HG03139 (cell line): ENCODE measurements at regions not wholly inside any gene's neighbourhood (a gene's known extent, or its start where the extent isn't known, plus 50 kb on each side); places are given as distances from the start of the nearest gene placed in this dataset.

Experiments used
- ATAC-seq: cut with Tn5 transposase; IDR thresholded peaks from one replicate; pipeline ENCODE4 v1.9.1; 2021; ENCODE audit not compliant: unreplicated experiment

DNA sequence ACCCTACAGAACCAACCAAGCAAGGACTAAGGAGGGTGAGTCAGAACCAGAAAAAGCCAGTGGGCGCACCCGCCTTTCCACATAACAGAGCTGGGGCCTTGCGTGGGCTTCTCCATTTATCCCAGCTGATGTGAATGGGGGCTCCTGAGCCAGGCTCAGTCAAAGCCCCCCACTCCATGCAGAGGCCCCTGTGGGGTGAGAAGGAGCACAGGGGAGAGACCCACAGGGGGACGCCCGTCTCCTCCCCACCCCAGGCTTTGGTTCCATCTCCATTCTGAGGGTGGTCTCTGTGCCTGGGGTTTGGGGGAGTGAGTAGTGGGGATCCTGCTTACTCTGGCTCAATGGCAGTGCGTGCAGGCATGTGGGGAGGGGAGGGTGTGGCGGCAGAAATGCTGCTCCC lies 210.1 kb upstream of the TNRC6C start:
- no peak for ATAC-seq

DNA sequence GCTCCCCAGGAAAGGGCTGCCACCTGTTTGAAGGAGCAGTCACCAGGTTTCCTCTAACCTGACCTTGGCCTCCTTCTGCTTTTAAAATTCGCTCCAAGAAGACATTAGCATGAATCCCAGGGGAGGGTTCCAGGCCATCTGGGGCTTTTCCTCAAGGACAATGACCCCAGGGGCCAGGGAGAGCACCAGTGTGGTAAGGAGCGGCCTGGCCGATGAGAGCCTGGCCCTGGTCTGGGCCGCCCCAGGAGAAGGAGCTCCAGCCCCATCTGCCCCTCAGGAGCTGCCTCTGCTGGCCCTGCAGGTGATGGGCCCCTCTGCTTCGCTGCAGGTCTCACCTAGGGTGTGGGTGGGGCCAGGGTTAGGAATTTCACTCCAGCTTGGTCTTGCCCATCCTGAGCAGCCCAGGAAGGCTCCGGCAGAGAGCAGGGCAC lies 209.2 kb upstream of the TNRC6C start:
- no peak for ATAC-seq

DNA sequence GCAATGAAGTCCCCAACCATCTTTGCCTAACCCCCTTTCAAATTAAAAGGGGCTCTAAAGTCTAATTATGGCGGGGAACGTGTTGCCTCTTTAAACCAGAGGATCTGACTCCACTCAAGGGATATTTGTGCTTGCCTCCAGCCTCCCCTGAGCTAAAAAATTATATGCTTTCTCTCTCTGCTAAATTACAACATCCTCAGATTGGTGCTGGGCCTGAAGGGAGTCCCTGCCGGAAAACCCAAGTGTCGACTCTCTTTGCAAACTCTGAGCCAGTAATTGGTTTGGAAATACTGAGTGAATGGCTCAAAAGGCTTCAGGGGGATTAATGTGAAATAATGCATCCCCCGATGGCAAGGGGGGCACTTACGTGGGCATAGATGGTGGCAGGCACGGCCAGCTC lies 208.5 kb upstream of the TNRC6C start:
- ATAC-seq, result no peak

DNA sequence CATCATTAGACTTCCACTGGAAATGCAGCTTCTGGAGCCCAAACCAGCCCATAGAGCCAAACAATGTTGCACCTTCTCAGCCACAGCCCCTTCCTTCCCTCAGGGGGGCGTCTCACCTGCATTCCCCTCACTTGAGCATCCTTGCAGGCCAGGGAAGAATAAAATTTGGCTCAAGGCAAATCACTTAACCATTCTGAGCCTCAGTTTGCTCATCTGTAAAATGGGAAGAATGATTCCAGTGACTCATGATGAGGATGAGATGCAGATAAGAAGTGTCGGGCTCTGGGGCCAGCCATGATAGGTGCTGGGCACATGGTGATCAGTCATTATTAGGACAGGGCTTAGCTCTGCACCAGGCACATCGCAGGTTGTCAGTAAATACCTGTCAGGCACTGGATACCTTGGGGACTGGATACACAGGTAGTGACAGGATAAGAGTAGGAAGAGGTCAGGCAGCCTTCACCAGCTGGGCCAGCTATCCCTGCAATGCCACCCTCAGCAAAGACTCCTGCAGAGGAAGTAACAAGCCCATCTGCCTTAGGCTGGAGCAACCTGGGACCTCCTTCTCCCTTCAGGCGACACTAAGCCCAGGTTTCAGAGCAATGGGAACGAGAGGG lies 208.0 kb upstream of the TNRC6C start:
- ATAC-seq, result no peak

DNA sequence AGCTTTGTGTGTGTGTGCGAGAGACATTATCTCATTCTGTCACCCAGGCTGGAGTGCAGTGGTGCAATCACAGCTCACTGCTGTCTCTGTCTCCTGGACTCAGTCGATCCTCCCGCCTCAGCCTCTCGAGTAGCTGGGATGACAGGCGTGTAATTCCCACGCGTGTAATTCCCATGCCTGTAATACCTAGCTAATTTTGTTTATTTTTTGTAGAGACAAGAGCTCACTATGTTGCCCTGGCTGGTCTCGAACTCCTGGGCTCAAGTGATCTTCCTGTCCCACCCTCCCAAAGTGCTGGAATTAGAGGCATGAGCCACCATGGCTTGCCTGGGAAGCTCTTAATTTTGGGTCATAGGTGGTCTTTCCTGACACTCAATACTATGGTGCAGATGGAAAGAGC lies 205.3 kb upstream of the TNRC6C start:
- ATAC-seq, result no peak

DNA sequence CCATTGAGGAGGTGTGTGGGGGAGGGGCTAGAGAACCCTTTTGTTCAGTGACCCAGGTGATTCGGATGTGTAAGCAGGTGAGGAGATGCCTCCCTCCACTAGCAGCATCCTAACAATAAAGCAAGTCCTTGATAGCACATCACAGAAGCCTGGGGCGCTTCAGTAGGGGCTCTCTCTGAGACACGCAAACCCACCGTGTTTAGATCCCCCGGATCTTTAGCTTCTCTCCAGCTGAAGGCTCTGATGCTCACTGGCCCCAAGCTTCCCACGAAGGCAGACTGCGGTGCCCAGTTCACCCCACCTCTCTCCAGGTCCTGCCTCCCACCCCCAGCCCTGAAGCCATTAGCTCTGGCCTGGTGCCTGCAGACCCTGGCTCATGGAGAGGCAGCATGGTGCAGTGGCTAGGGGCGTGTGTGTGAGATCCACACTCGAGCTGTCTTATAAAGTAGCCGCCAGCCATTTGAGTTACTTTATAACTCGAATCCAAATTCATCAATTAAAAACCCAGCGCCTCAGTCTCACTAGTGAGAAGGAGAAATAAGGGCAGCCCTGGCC lies 204.7 kb upstream of the TNRC6C start:
- no peak for ATAC-seq

DNA sequence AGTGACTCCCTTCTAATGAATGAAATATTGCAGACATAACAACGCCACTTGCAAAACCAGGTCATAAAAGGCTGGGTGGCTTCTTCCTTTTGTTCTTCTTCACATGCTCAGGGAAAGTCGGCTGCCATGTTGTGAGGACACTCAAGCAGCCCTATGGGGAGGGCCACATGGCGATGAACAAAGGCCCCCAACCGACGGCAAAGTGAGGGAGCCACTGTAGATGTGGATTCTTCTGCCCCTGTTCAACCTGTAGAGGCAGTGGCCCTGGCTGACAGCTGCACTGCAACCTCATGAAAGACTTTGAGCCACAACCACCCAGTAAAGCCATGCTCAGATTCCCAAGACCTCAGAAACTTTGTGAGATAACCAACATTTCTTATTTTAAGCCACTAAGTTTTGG lies 203.5 kb upstream of the TNRC6C start:
- ATAC-seq, result no peak

DNA sequence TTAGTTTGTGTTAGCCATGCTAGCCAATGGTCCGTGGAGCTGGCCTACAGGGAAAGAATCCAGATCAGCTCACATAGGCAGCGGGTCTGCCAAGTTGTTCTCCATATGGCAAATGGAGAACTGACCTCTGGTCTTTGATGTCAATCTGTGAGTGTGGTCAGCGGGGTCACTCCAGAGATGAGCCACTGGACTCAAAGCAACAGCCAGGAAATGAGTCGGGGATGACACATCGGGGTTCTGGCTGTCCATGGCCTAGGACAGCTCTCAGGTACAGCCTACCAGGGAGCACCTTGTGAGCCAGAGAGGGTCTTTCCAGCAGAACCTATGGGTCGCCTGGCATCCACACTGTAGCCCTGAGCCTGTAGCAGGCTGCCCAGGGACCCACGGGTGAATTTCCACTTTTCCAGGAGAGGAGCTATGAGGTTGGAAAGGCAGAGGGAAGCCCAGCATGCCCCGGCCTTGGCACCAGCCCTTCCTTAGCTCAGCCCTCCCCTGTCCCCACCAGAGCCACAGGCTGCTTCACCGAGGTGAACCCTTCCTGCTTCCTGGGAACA lies 203.0 kb upstream of the TNRC6C start:
- no peak for ATAC-seq

DNA sequence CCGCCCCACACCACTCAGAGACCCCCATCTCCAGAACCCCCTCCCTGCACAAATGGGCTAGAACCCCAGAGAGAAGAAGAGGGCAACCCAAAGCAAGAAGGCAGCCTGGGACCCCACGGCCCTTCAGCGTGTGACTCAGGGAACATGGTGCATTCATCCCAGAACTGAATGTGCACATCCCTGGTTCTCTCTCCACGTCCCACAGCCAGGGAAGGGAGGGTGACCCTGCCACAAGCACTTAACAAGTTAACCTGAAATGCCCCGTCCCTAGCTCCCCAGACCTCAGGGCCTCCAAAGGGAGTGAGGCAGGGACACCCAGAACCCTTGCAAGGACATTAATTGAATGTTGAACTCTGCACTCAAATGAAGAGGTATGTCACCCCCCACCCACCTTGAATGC lies 202.5 kb upstream of the TNRC6C start:
- ATAC-seq, result no peak

DNA sequence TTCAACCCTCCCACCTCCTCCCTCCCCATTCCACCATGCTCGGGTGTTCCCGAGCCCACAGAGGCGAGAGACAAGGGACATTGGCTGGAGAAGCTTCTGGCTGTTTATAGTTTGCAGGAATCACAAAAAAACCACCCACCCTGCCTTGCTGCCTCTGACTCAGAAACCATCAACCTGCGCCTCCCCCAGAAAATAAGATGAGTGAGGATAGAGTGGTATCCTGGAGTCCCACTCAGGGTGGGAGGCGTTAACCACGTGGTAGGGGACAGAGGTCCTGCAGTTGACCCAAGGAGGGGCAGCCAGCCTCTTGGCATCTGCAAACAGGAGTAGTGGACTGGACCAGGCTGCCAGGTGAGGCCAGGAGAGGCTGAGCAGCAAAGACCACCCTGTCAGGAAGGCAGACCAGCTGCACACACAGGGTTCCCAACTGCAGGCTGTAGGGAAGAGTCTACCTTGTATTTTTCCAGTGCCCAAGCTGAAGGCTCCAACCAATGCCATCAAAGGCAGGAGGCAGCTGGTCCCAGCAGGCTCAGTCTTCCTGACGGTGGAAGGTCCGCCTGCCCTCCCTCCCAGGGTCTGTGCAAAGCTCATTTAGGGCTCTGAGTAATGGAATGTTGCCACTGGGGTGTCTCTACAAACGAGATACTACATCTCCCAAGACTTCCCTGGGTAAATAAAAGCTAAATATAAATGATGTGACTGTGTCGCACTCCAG lies 201.5 kb upstream of the TNRC6C start:
- ATAC-seq, result no peak

DNA sequence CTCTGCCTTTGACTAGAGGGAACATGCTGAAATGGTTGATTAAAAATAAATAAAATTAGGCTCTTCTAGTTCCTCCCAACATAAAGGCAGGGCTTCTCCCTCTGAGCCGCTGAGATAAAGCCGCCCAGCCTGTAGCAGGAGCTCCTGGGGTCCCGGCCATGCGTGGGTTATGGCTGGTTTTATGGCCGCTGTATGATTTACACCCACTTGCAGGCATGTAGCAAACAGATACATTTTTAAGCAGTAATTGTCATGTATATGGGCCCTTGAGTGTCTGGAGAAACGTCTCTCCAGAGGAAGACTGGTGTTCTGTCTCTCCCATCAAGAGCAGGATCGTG lies 201.0 kb upstream of the TNRC6C start:
- ATAC-seq, result no peak

DNA sequence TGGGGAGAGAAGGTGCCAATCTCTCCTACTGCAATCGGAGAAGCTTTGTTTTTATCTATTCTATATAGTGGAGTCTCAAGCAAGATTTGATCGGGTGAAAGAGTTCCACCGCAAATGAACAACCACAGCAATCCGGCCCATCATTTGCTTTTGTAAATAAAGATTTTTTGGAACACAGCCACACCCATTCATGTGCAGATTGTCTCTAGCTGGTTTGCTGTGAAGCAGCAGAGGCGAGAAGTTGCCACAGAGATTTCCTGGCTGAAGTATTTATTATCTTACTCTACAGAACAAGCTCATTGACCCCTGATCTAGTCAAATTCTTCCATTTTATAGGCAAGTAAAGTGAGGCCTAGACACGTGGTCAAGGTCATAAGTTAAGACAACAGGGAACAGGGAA lies 195.5 kb upstream of the TNRC6C start:
- ATAC-seq, result no peak

DNA sequence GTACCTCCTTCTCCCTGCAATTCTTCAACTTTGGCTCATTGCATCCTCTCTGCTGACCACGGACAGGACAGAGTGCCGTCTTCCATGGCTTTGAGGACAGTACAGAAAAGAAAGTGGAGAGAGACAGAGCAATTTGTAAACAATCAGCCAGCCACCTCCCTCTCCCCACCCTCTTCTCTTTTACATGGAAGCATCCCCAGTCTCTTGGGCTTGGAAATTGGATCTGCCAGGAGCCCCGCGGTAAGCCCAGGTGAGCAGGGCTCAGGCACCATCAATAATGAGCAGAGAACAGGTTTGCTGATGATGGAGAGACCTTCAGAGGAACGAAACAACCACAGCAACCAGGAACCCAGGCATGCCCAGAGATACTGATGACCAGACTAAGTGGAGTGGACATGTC lies 194.9 kb upstream of the TNRC6C start:
- ATAC-seq, result no peak

DNA sequence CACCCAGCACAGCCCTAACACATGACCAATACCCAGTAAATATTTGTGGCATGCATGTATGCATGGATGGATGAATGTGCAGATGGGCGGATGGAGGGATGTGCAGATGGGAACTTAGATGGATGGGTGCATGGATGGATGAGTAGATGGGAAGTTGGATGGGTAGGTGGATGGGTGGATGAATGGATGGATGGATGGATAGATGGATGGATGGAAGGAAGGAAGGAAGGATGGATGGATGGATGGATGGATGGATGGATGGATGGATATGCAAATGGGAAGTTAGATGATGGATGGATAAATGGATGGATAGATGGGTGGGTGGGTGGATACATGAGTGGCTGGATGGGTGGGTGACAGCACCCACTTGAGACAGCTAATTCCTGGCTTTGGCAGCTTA lies 193.2 kb upstream of the TNRC6C start:
- no peak for ATAC-seq

DNA sequence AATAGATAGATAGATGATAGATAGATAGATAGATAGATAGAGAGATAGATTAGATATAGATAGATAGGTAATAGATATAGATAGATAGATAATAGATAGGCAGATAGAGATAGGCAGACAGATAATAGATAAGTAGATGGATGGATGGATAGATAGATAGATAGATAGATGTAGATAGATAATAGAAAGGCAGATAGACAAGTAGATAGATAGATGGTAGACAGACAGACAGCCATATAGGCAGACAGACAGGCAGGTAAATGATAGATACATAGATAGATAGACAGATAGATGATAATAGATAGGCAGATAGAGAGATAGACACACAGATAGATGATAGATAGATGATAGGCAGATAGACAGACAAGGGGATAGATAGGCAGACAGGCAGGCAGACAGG lies 191.4 kb upstream of the TNRC6C start:
- ATAC-seq, result no peak

DNA sequence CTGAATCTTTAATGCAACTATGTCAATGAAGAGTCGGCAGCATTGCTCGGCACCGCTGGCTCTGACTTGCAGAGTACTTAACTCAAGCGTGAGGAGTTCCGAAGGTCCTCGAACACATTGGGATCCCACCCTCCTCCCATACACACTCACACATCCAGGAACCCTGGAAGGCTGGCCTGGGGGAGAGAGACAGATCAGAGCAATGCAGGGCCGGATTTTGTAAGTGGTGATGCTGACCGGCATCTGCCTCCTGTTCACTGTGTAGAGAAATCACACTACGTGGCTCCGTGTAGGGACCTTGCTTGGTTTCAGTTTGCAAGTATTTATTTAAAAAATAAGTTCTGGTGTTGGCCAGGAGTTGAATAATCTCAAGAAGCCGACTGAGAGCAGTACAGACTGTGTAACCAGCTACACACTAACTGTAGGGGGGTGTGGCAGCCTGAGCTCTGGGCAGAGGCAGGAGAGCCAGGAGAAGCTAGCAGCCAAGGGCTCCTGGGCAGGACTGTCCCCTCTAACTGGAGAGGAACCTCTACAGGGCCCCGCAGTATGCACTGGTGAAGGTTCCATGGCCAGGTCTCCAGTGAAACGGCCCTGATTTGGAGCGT lies 190.2 kb upstream of the TNRC6C start:
- no peak for ATAC-seq

DNA sequence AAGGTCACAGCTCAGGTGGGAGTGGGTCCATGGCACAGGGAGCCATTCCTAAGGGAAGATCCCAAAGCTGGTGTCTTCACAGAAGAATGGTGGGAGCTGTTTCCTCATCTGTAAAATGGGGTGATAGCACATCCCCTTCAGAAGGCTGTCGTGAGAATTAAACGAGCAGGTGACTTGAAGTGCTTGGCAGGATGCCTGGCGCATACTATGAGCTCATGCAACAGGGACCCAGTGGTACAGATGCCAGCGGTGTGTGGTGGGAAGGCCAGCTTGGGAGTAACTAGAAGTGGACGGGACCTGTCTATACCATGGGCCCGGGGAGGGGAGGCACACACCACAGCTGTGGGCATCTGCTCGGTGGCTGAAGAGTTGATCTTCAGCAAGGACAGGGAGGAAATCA lies 189.3 kb upstream of the TNRC6C start:
- no peak for ATAC-seq

DNA sequence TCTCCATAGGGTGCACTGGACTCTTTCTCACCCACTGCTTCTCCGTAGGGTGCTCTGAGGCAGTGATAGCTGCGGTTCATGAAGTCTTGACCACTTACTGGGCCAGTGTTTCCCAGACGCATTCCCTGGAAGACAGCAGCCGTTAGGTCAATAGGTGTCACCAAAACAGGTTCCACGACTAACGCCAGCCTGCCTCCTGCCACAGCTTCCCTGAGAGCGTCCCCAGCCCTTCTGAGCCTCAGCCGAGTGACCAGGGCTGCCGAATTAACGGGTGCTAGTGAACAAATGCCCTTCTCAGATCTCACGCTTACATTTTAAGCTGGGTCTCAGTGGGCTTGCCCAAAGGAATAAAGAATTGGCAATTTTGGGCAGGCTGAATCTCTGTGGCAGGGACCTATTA lies 188.7 kb upstream of the TNRC6C start:
- no peak for ATAC-seq

DNA sequence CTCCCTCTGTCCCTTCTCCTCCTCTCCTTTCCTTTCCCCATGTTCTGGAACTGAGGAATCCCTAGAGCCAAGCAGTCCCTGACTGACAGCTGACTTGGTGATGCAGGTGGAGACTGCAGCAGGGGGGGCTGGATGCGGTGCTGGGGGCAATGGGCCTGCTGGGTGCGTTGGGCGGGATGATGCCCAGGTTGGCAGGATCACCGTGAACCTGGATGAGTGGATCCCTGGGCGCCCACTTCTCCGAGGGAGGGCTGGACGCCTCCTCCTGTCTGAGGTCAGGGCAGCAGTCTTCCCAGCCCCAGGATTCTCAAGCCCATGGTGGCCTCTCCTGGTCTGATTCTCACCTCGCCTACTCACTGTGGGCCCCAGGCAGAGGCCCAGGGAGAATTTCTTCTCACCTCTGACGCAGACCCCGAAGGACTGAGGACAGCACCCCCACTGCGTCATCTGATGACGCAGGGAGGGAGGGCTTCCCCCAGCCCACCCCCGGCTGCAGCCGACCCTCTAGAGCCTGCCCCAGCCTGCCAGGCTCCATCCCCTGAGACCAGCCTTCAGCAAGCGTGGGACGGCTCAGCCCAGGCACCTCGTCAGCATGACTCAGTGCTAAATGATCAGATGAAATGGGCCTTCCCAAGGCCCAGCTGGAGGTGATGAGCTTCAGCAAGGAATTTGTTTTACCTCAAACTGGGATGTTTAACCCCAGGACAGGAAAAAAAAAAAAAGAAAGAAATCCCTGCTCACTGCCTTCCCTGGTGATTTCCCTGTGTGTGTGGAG lies 188.0 kb upstream of the TNRC6C start:
- no peak for ATAC-seq

DNA sequence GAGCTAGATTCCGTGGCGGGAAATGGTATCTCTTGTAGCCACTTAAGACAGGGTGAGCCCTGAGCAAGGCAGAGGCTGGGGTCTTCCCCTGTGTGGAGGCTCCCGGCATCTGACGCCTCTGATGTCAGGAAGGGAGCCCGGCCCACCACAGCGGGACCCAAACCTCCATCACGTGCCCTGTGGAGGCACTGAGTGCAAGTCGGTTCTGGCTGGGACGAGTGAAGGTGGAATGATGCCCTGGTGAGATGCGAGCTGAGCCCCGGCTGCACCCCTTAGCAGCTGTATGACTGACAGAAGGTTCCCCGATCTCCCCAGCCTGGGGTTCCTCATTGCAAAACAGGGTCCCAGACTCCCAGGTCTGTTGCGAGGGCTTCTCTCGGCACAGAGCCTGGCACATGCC lies 187.4 kb upstream of the TNRC6C start:
- no peak for ATAC-seq

DNA sequence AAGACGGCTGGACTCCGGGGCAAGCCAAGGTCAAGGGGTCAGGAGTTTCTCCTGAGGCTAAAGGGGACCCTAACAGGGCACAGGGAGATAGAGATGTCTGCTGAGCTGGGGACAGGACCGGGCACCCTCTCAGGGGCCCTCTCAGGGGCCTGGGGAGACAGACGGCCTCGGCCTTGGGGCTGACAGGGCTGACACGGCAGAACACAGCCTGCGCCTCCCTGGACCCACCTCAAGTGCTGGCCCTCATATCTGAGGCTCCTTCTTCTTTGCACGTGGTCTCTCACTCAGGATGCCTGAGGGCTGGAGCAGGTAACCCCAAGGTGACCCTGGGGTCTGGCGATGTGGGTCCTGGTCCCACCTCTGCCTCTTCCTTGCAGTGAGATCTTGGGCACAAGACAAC lies 186.9 kb upstream of the TNRC6C start:
- no peak for ATAC-seq
